SK-N-SH treated with all-trans-retinoic acid at 6 μM for 48 hours (cell line): ENCODE measurements at regions not wholly inside any gene's neighbourhood (a gene's known extent, or its start where the extent isn't known, plus 50 kb on each side); places are given as distances from the start of the nearest gene placed in this dataset.

ENCODE experiments used
- ATAC-seq: fragments of 200-7000 bp; cut with Tn5 transposase; 3 replicates; pipeline ENCODE4 v1.9.1; 2020; ENCODE audit warnings: mild to moderate bottlenecking, moderate library complexity
- ARNTL ChIP-seq: fragments of 450-650 bp; formaldehyde crosslinking; IDR thresholded peaks from 2 replicates; pipeline ENCODE4 v1.5.0; 2020; ENCODE audit warnings: low read depth, mild to moderate bottlenecking, moderate library complexity, borderline replicate concordance
- BACH2 ChIP-seq: fragments of 250-450 bp; sonication (Bioruptor Pico); IDR thresholded peaks from 2 replicates; pipeline ENCODE4 v1.9.0; 2021; ENCODE audit warnings: mild to moderate bottlenecking, borderline replicate concordance
- CSDC2 ChIP-seq: fragments of 250-450 bp; sonication (Bioruptor Pico); IDR thresholded peaks from 2 replicates; pipeline ENCODE4 v1.5.0; 2020; ENCODE audit warnings: mild to moderate bottlenecking, moderate library complexity
- ESRRG ChIP-seq: fragments of 250-450 bp; sonication (Bioruptor Pico); IDR thresholded peaks from 2 replicates; pipeline ENCODE4 v1.6.1; 2021; ENCODE audit warnings: mild to moderate bottlenecking
- GLIS3 ChIP-seq: fragments of 250-450 bp; sonication (Bioruptor Pico); IDR thresholded peaks from 2 replicates; pipeline ENCODE4 v1.5.0; 2020; ENCODE audit warnings: mild to moderate bottlenecking, moderate library complexity
- ISL1 ChIP-seq: fragments of 250-450 bp; sonication (Bioruptor Pico); IDR thresholded peaks from 2 replicates; pipeline ENCODE4 v2.1.2; 2022; ENCODE audit warnings: mild to moderate bottlenecking, moderate library complexity
- OSR1 ChIP-seq: fragments of 250-450 bp; sonication (Bioruptor Pico); IDR thresholded peaks from 2 replicates; pipeline ENCODE4 v1.8.0; 2022; ENCODE audit warnings: moderate library complexity, mild to moderate bottlenecking, inconsistent platforms
- PPARA ChIP-seq: fragments of 250-450 bp; sonication (Bioruptor Pico); IDR thresholded peaks from 2 replicates; pipeline ENCODE4 v1.5.0; 2020; ENCODE audit warnings: mild to moderate bottlenecking, borderline replicate concordance
- RARB ChIP-seq: fragments of 250-450 bp; sonication (Bioruptor Pico); IDR thresholded peaks from 2 replicates; pipeline ENCODE4 v1.8.0; 2021; ENCODE audit warnings: mild to moderate bottlenecking, moderate library complexity
- SNAI2 ChIP-seq: fragments of 250-450 bp; sonication (Bioruptor Pico); IDR thresholded peaks from 2 replicates; pipeline ENCODE4 v1.5.0; 2020; ENCODE audit warnings: mild to moderate bottlenecking, moderate library complexity
- TCF4 ChIP-seq: fragments of 250-450 bp; sonication (Bioruptor Pico); IDR thresholded peaks from 2 replicates; pipeline ENCODE4 v1.8.0; 2021; ENCODE audit warnings: mild to moderate bottlenecking, moderate library complexity, borderline replicate concordance
- TOX ChIP-seq: fragments of 250-450 bp; sonication (Bioruptor Pico); IDR thresholded peaks from 2 replicates; pipeline ENCODE4 v1.8.0; 2021; ENCODE audit warnings: mild to moderate bottlenecking, moderate library complexity, borderline replicate concordance
- ZC3H10 ChIP-seq: fragments of 250-450 bp; sonication (Bioruptor Pico); IDR thresholded peaks from 2 replicates; pipeline ENCODE4 v1.5.1; 2021; ENCODE audit warnings: mild to moderate bottlenecking, moderate library complexity
- ZFP3 ChIP-seq: fragments of 250-450 bp; sonication (Bioruptor Pico); IDR thresholded peaks from 2 replicates; pipeline ENCODE4 v1.5.0; 2020; ENCODE audit warnings: mild to moderate bottlenecking, moderate library complexity
- ZFP30 ChIP-seq: fragments of 450-650 bp; formaldehyde crosslinking; IDR thresholded peaks from 2 replicates; pipeline ENCODE4 v1.5.0; 2022; ENCODE audit warnings: mild to moderate bottlenecking, moderate library complexity
- ZNF565 ChIP-seq: fragments of 450-650 bp; formaldehyde crosslinking; conservative IDR thresholded peaks from 2 replicates; pipeline ENCODE4 v1.5.0; 2020; ENCODE audit warnings: low read depth, mild to moderate bottlenecking, moderate library complexity
- ZNF70 ChIP-seq: fragments of 450-650 bp; formaldehyde crosslinking; IDR thresholded peaks from 2 replicates; pipeline ENCODE4 v1.5.0; 2020; ENCODE audit warnings: mild to moderate bottlenecking, moderate library complexity
- ZNF8 ChIP-seq: fragments of 450-650 bp; formaldehyde crosslinking; IDR thresholded peaks from 2 replicates; pipeline ENCODE4 v1.5.0; 2020; ENCODE audit warnings: mild to moderate bottlenecking, moderate library complexity
- TF ChIP-seq, protein P1 (sequence below): fragments of 250-450 bp; sonication (Bioruptor Pico); IDR thresholded peaks from 2 replicates; pipeline ENCODE4 v1.5.1; 2021; ENCODE audit warnings: mild to moderate bottlenecking, moderate library complexity
- TF ChIP-seq, protein P2 (sequence below): fragments of 250-450 bp; sonication (Bioruptor Pico); IDR thresholded peaks from 2 replicates; pipeline ENCODE4 v1.8.0; 2020; ENCODE audit warnings: mild to moderate bottlenecking, moderate library complexity, borderline replicate concordance
- TF ChIP-seq, protein P3 (sequence below): fragments of 250-450 bp; sonication (Bioruptor Pico); IDR thresholded peaks from 2 replicates; pipeline ENCODE4 v1.5.1; 2020; ENCODE audit warnings: low read depth, mild to moderate bottlenecking, moderate library complexity
- TF ChIP-seq, protein P4 (sequence below): fragments of 250-450 bp; sonication (Bioruptor Pico); IDR thresholded peaks from 2 replicates; pipeline ENCODE4 v1.5.0; 2020; ENCODE audit warnings: mild to moderate bottlenecking, moderate library complexity
- TF ChIP-seq, protein P5 (sequence below): fragments of 250-450 bp; sonication (Bioruptor Pico); IDR thresholded peaks from 2 replicates; pipeline ENCODE4 v1.8.0; 2021; ENCODE audit warnings: low read depth, mild to moderate bottlenecking, moderate library complexity, borderline replicate concordance

DNA sequence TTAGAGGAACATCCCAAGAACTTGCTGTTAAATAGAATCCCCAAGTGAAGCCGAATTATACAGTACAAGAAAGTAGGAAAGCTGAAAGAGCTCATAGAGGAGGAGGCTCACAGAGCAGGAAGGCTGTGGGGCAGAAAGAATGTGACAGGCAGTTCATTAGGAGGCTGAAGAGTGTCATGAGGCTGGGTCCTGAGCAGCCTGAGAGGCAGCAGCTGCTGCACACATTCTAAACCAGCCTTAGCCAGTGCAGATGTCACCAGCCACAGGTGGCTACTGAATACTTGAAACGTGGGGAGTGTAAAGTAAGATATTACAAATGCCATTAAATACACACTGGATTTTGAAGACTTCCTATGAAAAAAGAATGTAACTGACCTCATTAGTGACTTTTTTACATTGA is 490.2 kb upstream of the KLHL29 start:
- TF ChIP-seq, protein P1, sequence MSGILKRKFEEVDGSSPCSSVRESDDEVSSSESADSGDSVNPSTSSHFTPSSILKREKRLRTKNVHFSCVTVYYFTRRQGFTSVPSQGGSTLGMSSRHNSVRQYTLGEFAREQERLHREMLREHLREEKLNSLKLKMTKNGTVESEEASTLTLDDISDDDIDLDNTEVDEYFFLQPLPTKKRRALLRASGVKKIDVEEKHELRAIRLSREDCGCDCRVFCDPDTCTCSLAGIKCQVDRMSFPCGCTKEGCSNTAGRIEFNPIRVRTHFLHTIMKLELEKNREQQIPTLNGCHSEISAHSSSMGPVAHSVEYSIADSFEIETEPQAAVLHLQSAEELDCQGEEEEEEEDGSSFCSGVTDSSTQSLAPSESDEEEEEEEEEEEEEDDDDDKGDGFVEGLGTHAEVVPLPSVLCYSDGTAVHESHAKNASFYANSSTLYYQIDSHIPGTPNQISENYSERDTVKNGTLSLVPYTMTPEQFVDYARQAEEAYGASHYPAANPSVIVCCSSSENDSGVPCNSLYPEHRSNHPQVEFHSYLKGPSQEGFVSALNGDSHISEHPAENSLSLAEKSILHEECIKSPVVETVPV (CRISPR knock-in tag) = no peak
- TF ChIP-seq BACH2 (no peak), ESRRG (CRISPR knock-in tag) (no peak), RARB (no peak), SNAI2 (CRISPR knock-in tag) (no peak), ZNF8 (CRISPR knock-in tag) (no peak), OSR1 (CRISPR knock-in tag) (no peak), GLIS3 (CRISPR knock-in tag) (no peak), ZNF565 (CRISPR knock-in tag) (no peak), ARNTL (CRISPR knock-in tag) (no peak), ZNF70 (no peak), TCF4 (CRISPR knock-in tag) (no peak), ZFP3 (no peak), ZC3H10 (CRISPR knock-in tag) (no peak)
- TF ChIP-seq, protein P2, sequence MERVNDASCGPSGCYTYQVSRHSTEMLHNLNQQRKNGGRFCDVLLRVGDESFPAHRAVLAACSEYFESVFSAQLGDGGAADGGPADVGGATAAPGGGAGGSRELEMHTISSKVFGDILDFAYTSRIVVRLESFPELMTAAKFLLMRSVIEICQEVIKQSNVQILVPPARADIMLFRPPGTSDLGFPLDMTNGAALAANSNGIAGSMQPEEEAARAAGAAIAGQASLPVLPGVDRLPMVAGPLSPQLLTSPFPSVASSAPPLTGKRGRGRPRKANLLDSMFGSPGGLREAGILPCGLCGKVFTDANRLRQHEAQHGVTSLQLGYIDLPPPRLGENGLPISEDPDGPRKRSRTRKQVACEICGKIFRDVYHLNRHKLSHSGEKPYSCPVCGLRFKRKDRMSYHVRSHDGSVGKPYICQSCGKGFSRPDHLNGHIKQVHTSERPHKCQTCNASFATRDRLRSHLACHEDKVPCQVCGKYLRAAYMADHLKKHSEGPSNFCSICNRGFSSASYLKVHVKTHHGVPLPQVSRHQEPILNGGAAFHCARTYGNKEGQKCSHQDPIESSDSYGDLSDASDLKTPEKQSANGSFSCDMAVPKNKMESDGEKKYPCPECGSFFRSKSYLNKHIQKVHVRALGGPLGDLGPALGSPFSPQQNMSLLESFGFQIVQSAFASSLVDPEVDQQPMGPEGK (CRISPR knock-in tag) = no peak
- ATAC-seq = no peak

DNA sequence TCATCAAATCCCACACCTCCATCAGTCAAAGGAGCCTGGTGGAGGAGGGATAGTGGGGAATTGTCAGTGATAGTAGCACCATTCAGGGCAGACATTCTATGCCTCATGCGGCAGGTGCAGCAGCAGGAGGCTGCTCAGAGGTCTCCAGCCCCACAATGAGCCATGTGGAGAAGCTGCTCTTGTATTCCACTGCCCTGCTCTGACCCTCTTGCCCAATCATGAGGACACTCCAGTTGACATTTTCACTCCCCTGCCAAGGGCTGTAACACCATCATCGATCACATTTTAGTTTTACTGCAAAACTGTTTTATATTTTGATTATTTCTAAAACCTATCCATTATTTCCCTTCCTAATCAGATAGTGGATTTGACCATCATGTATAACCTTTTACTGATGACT is 487.6 kb upstream of the KLHL29 start:
- TF ChIP-seq ZNF70 = no peak
- TF ChIP-seq, protein P3, sequence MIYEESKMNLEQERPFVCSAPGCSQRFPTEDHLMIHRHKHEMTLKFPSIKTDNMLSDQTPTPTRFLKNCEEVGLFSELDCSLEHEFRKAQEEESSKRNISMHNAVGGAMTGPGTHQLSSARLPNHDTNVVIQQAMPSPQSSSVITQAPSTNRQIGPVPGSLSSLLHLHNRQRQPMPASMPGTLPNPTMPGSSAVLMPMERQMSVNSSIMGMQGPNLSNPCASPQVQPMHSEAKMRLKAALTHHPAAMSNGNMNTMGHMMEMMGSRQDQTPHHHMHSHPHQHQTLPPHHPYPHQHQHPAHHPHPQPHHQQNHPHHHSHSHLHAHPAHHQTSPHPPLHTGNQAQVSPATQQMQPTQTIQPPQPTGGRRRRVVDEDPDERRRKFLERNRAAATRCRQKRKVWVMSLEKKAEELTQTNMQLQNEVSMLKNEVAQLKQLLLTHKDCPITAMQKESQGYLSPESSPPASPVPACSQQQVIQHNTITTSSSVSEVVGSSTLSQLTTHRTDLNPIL (CRISPR knock-in tag) = no peak
- TF ChIP-seq ZNF8 (CRISPR knock-in tag) = no peak
- TF ChIP-seq, protein P4, sequence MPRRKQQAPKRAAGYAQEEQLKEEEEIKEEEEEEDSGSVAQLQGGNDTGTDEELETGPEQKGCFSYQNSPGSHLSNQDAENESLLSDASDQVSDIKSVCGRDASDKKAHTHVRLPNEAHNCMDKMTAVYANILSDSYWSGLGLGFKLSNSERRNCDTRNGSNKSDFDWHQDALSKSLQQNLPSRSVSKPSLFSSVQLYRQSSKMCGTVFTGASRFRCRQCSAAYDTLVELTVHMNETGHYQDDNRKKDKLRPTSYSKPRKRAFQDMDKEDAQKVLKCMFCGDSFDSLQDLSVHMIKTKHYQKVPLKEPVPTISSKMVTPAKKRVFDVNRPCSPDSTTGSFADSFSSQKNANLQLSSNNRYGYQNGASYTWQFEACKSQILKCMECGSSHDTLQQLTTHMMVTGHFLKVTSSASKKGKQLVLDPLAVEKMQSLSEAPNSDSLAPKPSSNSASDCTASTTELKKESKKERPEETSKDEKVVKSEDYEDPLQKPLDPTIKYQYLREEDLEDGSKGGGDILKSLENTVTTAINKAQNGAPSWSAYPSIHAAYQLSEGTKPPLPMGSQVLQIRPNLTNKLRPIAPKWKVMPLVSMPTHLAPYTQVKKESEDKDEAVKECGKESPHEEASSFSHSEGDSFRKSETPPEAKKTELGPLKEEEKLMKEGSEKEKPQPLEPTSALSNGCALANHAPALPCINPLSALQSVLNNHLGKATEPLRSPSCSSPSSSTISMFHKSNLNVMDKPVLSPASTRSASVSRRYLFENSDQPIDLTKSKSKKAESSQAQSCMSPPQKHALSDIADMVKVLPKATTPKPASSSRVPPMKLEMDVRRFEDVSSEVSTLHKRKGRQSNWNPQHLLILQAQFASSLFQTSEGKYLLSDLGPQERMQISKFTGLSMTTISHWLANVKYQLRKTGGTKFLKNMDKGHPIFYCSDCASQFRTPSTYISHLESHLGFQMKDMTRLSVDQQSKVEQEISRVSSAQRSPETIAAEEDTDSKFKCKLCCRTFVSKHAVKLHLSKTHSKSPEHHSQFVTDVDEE (CRISPR knock-in tag) = no peak
- TF ChIP-seq ZNF565 (CRISPR knock-in tag) = no peak
- no peak for TF ChIP-seq BACH2
- TF ChIP-seq CSDC2 (CRISPR knock-in tag) = no peak
- TF ChIP-seq ISL1 (CRISPR knock-in tag) = no peak
- no peak for TF ChIP-seq ZFP30 (CRISPR knock-in tag)
- TF ChIP-seq, protein P2 (CRISPR knock-in tag) = no peak
- TF ChIP-seq ESRRG (CRISPR knock-in tag) = no peak
- no peak for TF ChIP-seq PPARA (CRISPR knock-in tag)
- TF ChIP-seq OSR1 (CRISPR knock-in tag) = no peak
- TF ChIP-seq ARNTL (CRISPR knock-in tag) = no peak
- TF ChIP-seq RARB = no peak
- TF ChIP-seq, all 23 proteins: peak for 0
- ATAC-seq = no peak

DNA sequence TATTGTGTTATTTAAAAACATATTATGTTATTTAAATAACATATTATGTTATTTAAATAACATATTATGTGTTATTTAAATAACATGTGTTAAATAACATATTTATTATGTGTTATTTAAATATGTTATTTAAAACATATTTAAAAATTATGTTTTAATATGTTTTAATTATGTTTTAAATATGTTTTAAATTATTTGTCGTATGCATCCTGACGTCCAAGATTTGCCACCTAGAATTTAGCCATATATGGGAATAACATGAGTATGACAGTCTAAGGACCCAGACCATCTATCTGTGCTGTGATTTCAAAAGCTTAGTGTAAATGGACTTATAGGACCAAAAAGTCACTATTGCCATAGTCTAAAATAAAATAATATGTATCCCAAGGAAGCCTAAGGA is 484.3 kb upstream of the KLHL29 start:
- ATAC-seq = no peak
- TF ChIP-seq ZNF8 (CRISPR knock-in tag) (no peak), PPARA (CRISPR knock-in tag) (no peak), TCF4 (CRISPR knock-in tag) (no peak), BACH2 (no peak), ESRRG (CRISPR knock-in tag) (no peak), ARNTL (CRISPR knock-in tag) (no peak), OSR1 (CRISPR knock-in tag) (no peak), ZNF70 (no peak), ZNF565 (CRISPR knock-in tag) (no peak), ISL1 (CRISPR knock-in tag) (no peak), TOX (no peak), ZFP30 (CRISPR knock-in tag) (no peak)
- TF ChIP-seq, protein P1 (CRISPR knock-in tag) = no peak
- TF ChIP-seq, protein P5, sequence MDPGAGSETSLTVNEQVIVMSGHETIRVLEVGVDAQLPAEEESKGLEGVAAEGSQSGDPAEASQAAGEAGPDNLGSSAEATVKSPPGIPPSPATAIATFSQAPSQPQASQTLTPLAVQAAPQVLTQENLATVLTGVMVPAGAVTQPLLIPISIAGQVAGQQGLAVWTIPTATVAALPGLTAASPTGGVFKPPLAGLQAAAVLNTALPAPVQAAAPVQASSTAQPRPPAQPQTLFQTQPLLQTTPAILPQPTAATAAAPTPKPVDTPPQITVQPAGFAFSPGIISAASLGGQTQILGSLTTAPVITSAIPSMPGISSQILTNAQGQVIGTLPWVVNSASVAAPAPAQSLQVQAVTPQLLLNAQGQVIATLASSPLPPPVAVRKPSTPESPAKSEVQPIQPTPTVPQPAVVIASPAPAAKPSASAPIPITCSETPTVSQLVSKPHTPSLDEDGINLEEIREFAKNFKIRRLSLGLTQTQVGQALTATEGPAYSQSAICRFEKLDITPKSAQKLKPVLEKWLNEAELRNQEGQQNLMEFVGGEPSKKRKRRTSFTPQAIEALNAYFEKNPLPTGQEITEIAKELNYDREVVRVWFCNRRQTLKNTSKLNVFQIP (CRISPR knock-in tag) = no peak
- TF ChIP-seq, protein P3 (CRISPR knock-in tag) = no peak
